22Rv1 (cell line): ENCODE measurements at regions not wholly inside any gene's neighbourhood (a gene's known extent, or its start where the extent isn't known, plus 50 kb on each side); places are given as distances from the start of the nearest gene placed in this dataset.

Experiments
- CTCF ChIP-seq: fragments of 450-650 bp; IDR thresholded peaks from 2 replicates; pipeline ENCODE4 v1.5.1; 2017; ENCODE audit warnings: mild to moderate bottlenecking
- ZFX ChIP-seq: fragments of 450-650 bp; IDR thresholded peaks from 2 replicates; pipeline ENCODE4 v1.6.1; 2017; ENCODE audit warnings: antibody characterized with exemption, borderline replicate concordance

GRCh38 chr18:6614952-6615351 lies 114.6 kb upstream of the ARHGAP28 start:
- no peak for TF ChIP-seq CTCF
- no peak for TF ChIP-seq ZFX
